Immature natural killer cell (primary cell): ENCODE measurements at regions not wholly inside any gene's neighbourhood (a gene's known extent, or its start where the extent isn't known, plus 50 kb on each side); places are given as distances from the start of the nearest gene placed in this dataset.
"Not testable (repeated sequence)": the region's sequence is repeated elsewhere in the genome, so short reads cannot be mapped to it uniquely, and the experiment has no call there.

Source experiments
- DNase-seq, 3 donors: peaks; one replicate each; pipeline ENCODE4 v3.0.0; 2022; ENCODE audit warnings: mixed read lengths in 1 of 3
- H3K27ac Mint-ChIP-seq, 6 donors: one replicate each; pipeline ENCODE4 v1.8.0; 2020; ENCODE audit warnings: mixed read lengths in 6 of 6, mild to moderate bottlenecking in 5 of 6, inconsistent platforms in 4 of 6, moderate library complexity in 3 of 6
- H3K27me3 Mint-ChIP-seq, 3 donors: one replicate each; pipeline ENCODE4 v1.8.0; 2020 to 2021; ENCODE audit warnings: low read depth in 3 of 3, mild to moderate bottlenecking in 3 of 3, mixed read lengths in 3 of 3, moderate library complexity in 3 of 3, inconsistent platforms in 1 of 3
- H3K36me3 Mint-ChIP-seq, 3 donors: one replicate each; pipeline ENCODE4 v1.8.0; 2020; ENCODE audit warnings: mixed read lengths in 3 of 3, inconsistent platforms in 2 of 3, mild to moderate bottlenecking in 2 of 3
- H3K4me1 Mint-ChIP-seq, 2 donors: one replicate each; pipeline ENCODE4 v1.8.0; 2020; ENCODE audit warnings: inconsistent platforms in 2 of 2, mild to moderate bottlenecking in 2 of 2, mixed read lengths in 2 of 2, moderate library complexity in 1 of 2
- H3K4me3 Mint-ChIP-seq, 5 donors: one replicate each; pipeline ENCODE4 v1.8.0; 2020; ENCODE audit warnings: mild to moderate bottlenecking in 5 of 5, mixed read lengths in 5 of 5, inconsistent platforms in 3 of 5, moderate library complexity in 3 of 5
- H3K9me3 Mint-ChIP-seq, 6 donors: one replicate each; pipeline ENCODE4 v1.8.0; 2020; ENCODE audit warnings: mild to moderate bottlenecking in 6 of 6, mixed read lengths in 6 of 6, inconsistent platforms in 4 of 6, moderate library complexity in 3 of 6

DNA sequence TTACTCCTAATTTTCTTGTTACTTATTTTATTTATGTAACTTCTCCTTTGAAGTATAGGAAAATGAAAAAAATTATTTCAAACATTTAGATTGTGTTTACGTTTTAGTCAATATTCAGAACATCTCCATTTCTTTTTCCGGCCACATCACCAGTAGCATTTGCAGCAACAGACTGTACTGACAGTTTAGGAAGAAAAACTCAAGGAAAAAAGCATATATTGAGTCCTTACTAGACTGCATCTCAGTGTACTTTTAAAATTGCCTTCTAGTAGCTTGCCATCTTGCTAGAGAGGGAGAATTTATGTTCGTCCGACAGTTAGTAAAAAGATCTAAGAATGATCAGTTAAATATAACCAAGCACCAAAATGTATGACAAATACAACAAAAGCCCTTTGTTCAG is 625.0 kb upstream of the MIS18BP1 start:
- no peak overlapping the region for H3K27ac Mint-ChIP-seq
- H3K9me3 Mint-ChIP-seq, result peaks cover 7 to 36% (median 21%) of the 10 kb centered on the region in 6 donors
- H3K36me3 Mint-ChIP-seq, result peaks cover 0 to 3% (median 0%) of the 10 kb centered on the region in 3 donors
- H3K4me1 Mint-ChIP-seq, result no peaks in the 10 kb centered on the region
- no peak for DNase-seq
- H3K27me3 Mint-ChIP-seq, result no peaks in the 10 kb centered on the region
- no peak overlapping the region for H3K4me3 Mint-ChIP-seq

DNA sequence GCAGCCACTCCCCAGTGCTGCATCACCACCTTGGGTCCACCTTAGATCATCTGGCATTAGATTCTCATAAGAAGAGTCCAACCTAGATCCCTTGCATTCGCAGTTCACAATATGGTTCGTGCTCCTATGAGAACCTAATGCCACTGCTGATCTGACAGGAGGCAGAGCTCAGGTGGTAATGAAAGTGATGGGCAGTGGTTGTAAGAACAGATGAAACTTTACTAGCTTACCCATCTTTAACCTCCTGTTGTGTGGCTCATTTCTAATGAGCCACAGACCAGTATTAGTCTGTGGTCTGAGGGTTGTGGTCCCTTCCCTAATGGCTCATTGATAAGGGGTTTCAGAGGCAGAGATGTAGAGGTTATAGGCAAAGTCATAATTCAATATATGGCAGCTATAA is 615.9 kb upstream of the MIS18BP1 start:
- Mint-ChIP-seq H3K4me1 (no peaks in the 10 kb centered on the region), H3K9me3 (peaks cover 7 to 56% (median 37%) of the 10 kb centered on the region in 6 donors), H3K36me3 (peaks cover 0 to 4% (median 3%) of the 10 kb centered on the region in 3 donors), H3K4me3 (no peak overlapping the region), H3K27me3 (peaks cover 0 to 2% (median 0%) of the 10 kb centered on the region in 3 donors), H3K27ac (no peak overlapping the region)
- DNase-seq, result no peak

DNA sequence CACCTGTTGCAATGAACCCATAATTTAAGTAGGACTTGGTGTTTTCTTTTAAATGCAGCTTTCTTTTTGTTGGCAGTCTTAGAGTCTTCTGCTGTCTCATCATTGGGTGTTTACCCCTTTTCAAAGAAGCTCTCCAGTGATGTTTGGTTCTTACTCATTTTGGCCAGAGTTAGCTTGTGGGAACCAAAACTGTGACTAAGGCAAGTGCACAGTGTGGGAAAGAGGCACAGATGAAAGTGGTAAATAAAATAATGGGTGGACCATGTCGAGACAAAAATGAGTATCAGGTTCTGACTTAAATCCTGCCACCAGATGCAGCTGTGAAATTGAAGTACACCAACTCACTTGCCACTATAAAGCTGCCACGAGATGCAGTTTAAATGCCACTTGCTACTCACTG is 615.4 kb upstream of the MIS18BP1 start:
- DNase-seq, result no peak
- H3K27me3 Mint-ChIP-seq, result peaks cover 0 to 2% (median 0%) of the 10 kb centered on the region in 3 donors
- H3K4me3 Mint-ChIP-seq, result no peak overlapping the region
- peaks cover 7 to 56% (median 36%) of the 10 kb centered on the region in 6 donors for H3K9me3 Mint-ChIP-seq
- H3K36me3 Mint-ChIP-seq, result peaks cover 0 to 4% (median 3%) of the 10 kb centered on the region in 3 donors
- H3K27ac Mint-ChIP-seq, result no peak overlapping the region
- no peaks in the 10 kb centered on the region for H3K4me1 Mint-ChIP-seq

DNA sequence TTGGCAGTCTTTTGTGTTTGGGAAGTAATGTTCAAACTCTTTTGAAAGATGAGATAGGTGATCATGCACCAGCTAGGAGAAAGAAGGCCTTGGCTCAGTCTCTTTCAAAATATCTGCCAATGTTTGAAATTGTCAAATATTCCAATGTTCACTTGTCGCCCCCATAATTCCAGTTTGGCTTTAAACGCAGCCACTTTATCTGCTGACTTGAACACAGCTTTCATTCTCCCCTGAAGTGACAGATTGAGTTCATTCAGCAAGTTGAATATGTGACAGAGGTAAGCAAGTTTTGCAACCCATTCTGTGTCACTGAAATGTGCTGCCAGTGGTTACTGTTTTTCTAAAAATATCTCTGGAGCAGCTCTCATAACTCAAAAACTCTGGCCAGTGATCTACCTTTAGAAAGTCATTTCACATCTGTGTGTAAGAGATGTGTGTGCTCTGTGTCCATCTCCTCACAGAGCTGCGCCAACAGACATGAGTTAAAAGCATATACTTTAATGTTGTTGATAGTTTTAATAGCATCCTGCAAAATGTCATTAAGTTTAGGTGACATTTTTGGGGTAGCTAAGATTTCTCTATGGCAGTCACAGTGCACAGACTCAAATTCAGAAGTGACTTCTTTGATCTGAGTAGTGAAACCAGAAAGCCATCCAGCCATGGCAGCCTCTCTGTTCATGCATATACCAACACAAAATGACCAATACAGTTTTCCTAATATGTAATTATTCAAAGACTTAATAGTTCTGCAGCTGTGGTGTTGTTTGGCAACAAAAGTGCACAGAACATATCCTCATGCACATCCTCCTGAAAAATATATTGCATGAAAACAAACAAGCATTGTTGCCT is 614.3 kb upstream of the MIS18BP1 start:
- Mint-ChIP-seq H3K36me3 (peaks cover 0 to 4% (median 3%) of the 10 kb centered on the region in 3 donors), H3K27ac (no peak overlapping the region), H3K4me3 (no peak overlapping the region), H3K4me1 (no peaks in the 10 kb centered on the region), H3K27me3 (peaks cover 0 to 2% (median 0%) of the 10 kb centered on the region in 3 donors), H3K9me3 (peaks cover 7 to 55% (median 37%) of the 10 kb centered on the region in 6 donors)
- DNase-seq, result no peak

DNA sequence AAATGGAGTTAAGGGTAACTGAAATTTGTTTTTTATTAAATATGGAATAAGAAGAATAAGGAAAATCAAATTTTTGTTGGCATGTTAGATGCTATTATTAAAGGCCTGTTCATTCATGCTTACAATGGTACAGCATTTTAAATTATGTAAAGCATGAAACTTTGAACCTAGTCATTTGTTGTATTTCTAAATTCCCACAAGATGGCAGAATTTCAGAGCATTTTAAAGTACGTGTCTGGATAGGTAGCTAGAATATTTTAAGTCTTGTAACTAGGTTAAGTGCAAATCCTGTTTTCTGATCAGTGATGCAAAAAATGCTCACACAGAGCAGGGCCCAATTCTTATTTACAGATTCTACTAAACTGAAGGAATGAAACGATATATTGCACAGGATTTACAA is 585.6 kb upstream of the MIS18BP1 start:
- Mint-ChIP-seq H3K27ac (no peak overlapping the region), H3K27me3 (peaks cover 0 to 2% (median 0%) of the 10 kb centered on the region in 3 donors), H3K36me3 (no peaks in the 10 kb centered on the region), H3K4me3 (no peak overlapping the region), H3K9me3 (peaks cover 3 to 46% (median 13%) of the 10 kb centered on the region in 6 donors), H3K4me1 (no peaks in the 10 kb centered on the region)
- no peak for DNase-seq

DNA sequence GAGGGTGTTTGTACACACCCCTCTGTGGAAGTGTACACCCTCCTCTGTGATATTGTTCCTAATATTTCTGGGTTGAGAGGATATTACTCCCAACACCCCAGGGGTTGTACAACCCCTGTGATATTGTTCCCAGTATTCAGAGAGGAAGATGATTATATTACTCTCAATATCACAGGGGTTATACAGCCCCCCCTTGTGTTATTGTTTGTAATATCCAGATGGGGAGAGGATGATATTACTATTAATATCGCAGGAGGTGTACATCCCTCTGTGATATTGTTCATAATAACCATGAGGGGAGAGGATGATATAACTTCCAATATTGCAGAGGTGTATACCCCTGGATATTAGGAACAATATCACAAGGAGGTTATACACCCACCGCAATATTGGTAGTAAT is 566.1 kb upstream of the MIS18BP1 start:
- Mint-ChIP-seq H3K36me3 (no peaks in the 10 kb centered on the region), H3K4me1 (no peaks in the 10 kb centered on the region), H3K9me3 (peaks cover 0 to 5% (median under 1%) of the 10 kb centered on the region in 6 donors), H3K27ac (no peak overlapping the region), H3K27me3 (no peaks in the 10 kb centered on the region), H3K4me3 (no peak overlapping the region)
- no peak for DNase-seq

DNA sequence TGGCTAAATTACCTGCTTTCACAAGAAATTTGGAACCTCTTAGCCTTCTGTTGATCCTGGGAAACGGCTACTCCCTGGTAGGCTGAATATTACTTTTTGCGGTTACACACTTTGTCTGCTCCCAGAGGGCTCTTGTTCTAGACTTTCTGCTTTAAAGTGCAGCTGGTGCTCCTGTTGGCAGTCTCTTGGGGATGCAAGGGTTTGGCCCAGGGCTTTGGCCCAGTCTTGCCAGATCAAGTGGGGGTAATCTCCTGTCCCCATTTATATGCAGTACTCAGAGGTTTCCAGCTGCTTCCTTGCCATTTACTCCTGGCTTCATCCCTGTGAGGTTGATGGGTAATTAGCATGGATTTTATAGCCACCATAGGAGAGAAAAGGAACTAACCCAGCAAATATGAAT is 558.2 kb upstream of the MIS18BP1 start:
- H3K36me3 Mint-ChIP-seq, result no peaks in the 10 kb centered on the region
- peaks cover 4 to 13% (median 8%) of the 10 kb centered on the region in 6 donors for H3K9me3 Mint-ChIP-seq
- DNase-seq, result no peak
- no peak overlapping the region for H3K27ac Mint-ChIP-seq
- H3K4me1 Mint-ChIP-seq, result no peaks in the 10 kb centered on the region
- H3K4me3 Mint-ChIP-seq, result no peak overlapping the region
- peaks cover 0 to 2% (median 0%) of the 10 kb centered on the region in 3 donors for H3K27me3 Mint-ChIP-seq

DNA sequence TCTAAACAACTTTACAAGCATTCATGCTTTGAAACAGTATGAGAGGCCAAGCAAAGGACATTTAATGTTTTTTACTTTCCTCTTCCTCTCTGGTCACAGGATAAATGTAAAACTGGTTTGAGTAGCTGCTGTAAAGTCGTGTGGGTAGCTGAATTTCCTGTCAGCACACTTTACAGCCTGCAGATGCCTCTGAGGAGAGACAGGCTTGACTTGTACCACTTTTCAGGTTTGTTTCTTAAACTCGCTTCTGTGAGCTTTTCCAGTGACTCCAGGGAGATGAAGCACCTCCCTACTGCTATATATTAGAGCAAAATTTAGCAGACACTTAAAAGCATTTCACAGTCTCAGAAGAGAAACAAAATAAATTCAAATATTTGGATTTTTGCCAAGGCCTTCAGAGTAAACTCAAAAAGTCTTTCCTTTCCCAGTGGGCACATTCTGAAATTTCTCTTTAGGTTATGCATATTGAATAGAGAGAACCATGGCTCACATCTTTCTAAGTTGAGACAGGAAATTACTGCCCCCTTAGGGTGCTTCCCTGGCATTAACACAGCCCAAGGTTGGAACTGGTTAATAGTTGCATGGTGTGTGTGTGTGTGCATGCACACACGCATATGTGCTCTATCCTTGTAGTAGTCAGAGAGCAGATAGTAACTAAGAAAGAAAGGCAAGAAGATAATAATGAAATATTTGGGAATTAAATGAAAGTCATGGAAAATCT is 557.3 kb upstream of the MIS18BP1 start:
- peaks cover 0 to 2% (median 0%) of the 10 kb centered on the region in 3 donors for H3K27me3 Mint-ChIP-seq
- peaks cover 4 to 13% (median 8%) of the 10 kb centered on the region in 6 donors for H3K9me3 Mint-ChIP-seq
- H3K36me3 Mint-ChIP-seq, result no peaks in the 10 kb centered on the region
- no peak for DNase-seq
- no peak overlapping the region for H3K27ac Mint-ChIP-seq
- no peak overlapping the region for H3K4me3 Mint-ChIP-seq
- no peaks in the 10 kb centered on the region for H3K4me1 Mint-ChIP-seq

DNA sequence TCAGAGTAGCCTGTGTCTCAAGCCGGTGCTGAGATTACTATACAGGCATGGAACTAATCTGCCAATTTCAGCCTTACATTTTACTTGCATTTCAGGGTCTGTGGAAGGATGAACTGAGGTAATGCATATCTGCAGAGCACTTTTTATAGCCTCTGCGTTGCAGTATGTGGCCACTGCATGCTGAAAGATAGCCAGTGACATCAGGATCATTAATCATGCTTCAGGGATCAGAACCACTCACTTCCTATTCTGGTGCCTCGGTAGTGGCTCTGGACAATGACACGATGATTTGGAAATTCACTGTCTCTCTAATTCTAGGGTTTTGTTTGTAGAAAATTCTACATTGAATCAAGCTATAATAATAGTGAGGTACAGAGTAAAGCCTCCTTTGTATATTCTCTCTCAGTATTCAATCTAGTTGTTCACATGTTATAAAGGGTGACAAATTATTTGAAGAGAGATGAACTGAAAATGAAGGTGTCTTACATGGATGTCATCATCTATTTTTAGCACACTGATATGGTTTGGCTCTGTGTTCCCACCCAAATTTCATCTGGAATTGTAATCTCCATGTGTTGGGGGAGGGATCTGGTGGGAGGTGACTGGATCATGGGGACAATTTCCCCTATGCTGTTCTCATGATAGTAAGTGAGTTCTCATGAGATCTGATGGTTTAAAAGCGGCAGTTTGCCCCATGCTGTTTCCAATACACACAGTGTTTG is 554.3 kb upstream of the MIS18BP1 start:
- H3K27me3 Mint-ChIP-seq, result peaks cover 0 to 2% (median 0%) of the 10 kb centered on the region in 3 donors
- no peaks in the 10 kb centered on the region for H3K4me1 Mint-ChIP-seq
- peaks cover 4 to 21% (median 13%) of the 10 kb centered on the region in 6 donors for H3K9me3 Mint-ChIP-seq
- H3K36me3 Mint-ChIP-seq, result no peaks in the 10 kb centered on the region
- DNase-seq, result no peak
- H3K27ac Mint-ChIP-seq, result no peak overlapping the region
- no peak overlapping the region for H3K4me3 Mint-ChIP-seq

DNA sequence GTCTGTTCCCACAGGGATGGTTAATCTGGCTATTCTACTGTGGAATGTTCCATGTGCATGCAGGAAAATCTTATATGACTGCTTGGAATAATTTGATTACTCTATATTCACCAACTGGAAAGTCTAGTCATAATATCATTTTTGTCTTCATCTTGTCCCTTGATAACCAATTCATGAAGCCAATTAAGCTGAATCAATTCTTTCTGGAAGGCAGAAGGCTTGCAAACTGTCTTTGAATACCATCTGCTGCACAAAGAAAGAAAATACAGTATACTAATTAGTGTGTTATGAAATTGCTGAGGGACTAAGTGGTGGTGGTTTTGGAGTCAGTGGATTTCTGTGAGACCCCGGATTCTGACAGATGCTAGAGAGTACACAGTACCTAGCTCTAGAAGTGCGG is 546.5 kb upstream of the MIS18BP1 start:
- Mint-ChIP-seq H3K27me3 (no peaks in the 10 kb centered on the region), H3K4me1 (no peaks in the 10 kb centered on the region), H3K4me3 (no peak overlapping the region), H3K9me3 (peaks cover 3 to 34% (median 13%) of the 10 kb centered on the region in 6 donors), H3K27ac (no peak overlapping the region), H3K36me3 (no peaks in the 10 kb centered on the region)
- no peak for DNase-seq

DNA sequence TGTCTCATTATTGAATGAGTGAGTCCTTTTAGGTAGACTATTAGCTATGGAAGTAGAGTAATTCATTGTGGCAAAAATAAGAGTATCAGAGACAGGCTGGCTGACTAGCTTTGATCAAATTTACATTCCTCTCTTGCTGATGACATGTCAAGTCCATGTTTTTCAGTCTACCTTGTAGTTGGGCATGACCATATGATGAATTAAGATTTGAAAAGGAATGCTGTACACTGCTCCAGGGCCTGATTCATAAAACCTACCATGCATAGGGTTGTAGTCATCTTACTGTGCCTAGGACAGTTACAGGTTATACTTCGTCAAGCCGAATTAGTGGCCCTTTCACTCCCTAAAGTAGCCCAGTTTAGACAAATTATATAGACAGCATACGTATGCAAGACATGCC is 545.7 kb upstream of the MIS18BP1 start:
- DNase-seq, result no peak
- Mint-ChIP-seq H3K36me3 (no peaks in the 10 kb centered on the region), H3K9me3 (peaks cover 6 to 32% (median 12%) of the 10 kb centered on the region in 6 donors), H3K27me3 (no peaks in the 10 kb centered on the region), H3K4me1 (no peaks in the 10 kb centered on the region), H3K4me3 (no peak overlapping the region), H3K27ac (no peak overlapping the region)

DNA sequence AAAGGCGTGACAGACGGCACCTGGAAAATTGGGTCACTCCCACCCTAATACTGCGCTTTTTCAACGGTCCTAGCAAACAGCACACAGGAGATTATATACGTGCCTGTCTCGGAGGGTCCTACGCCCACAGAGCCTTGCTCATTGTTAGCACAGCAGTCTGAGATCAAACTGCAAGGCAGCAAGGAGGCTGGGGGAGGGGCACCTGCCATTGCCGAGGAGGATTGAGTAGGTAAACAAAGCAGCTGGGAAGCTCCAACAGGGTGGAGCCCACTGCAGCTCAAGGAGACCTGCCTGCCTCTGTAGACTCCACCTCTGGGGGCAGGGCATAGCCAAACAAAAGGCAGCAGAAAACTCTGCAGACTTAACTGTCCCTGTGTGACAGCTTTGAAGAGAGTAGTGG is 543.0 kb upstream of the MIS18BP1 start:
- H3K4me1 Mint-ChIP-seq, H3K4me3 Mint-ChIP-seq, H3K36me3 Mint-ChIP-seq, DNase-seq, H3K27ac Mint-ChIP-seq, H3K27me3 Mint-ChIP-seq: not testable (repeated sequence)
- peaks cover 4 to 27% (median 9%) of the 10 kb centered on the region in 6 donors for H3K9me3 Mint-ChIP-seq

DNA sequence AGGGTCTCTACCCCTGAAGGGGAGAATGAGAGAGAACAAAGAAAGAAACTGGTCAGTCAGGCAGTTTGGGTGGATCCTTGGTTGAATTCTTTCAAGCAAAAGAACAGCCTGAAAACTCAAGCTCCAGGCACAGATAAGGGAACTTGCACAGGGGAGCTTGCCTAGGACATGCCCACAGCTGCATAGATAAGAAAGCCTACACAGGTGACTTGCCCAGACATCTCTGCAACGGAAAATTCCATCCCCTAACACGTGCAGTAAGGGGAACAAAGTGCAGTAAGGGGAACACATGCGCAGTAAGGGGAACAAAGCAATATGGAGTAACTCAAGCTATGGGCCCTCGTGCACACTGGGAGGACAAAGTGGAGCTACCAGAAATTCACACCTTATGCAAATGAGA is 540.1 kb upstream of the MIS18BP1 start:
- H3K9me3 Mint-ChIP-seq, result peaks cover 6 to 32% (median 11%) of the 10 kb centered on the region in 6 donors
- no peak overlapping the region for H3K27ac Mint-ChIP-seq
- no peak overlapping the region for H3K4me3 Mint-ChIP-seq
- H3K27me3 Mint-ChIP-seq, result no peaks in the 10 kb centered on the region
- DNase-seq, result no peak
- no peaks in the 10 kb centered on the region for H3K36me3 Mint-ChIP-seq
- H3K4me1 Mint-ChIP-seq, result no peaks in the 10 kb centered on the region

DNA sequence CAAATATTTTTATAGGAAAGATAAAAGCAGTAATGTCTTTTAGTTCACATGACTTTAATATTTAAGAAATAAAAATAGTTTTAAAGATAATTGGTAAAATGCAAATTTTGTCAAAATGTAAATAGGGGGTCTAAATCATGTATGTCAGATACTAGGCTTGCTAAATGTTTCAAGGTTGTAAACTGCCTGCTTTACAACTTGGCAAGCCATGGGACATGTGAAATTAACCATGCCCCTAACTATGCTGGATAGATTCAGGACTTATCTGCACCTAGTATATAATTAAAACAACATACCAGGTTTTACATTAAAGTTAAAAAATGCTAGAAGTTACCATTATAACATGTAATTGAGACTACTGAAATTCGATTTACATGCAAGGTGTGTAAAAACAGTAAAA is 537.3 kb upstream of the MIS18BP1 start:
- H3K9me3 Mint-ChIP-seq, result peaks cover 12 to 47% (median 19%) of the 10 kb centered on the region in 6 donors
- no peaks in the 10 kb centered on the region for H3K36me3 Mint-ChIP-seq
- H3K27me3 Mint-ChIP-seq, result no peaks in the 10 kb centered on the region
- no peaks in the 10 kb centered on the region for H3K4me1 Mint-ChIP-seq
- H3K4me3 Mint-ChIP-seq, result no peak overlapping the region
- DNase-seq, result no peak
- H3K27ac Mint-ChIP-seq, result no peak overlapping the region
